Right kidney (tissue), 1 donor: ENCODE measurements at regions not wholly inside any gene's neighbourhood (a gene's known extent, or its start where the extent isn't known, plus 50 kb on each side); places are given as distances from the start of the nearest gene placed in this dataset.
"Not testable (repeated sequence)": the region's sequence is repeated elsewhere in the genome, so short reads cannot be mapped to it uniquely, and the experiment has no call there.

Source experiments
- DNase-seq: peaks from one replicate; pipeline ENCODE4 v3.0.0-alpha.2; 2016

GRCh38 chr6:114888241-114888640, 545.4 kb upstream of the HS3ST5 start:
- DNase-seq = no peak

- DNase-seq = no peak
Measured at GRCh38 chr6:114886670-114887436, 544.0 kb upstream of the HS3ST5 start.

GRCh38 chr6:114879693-114880092, 536.9 kb upstream of the HS3ST5 start:
- DNase-seq = no peak

- no peak for DNase-seq
Measured at GRCh38 chr6:114878091-114878490, 535.3 kb upstream of the HS3ST5 start.

- DNase-seq = no peak
Measured at GRCh38 chr6:114874410-114874809, 531.6 kb upstream of the HS3ST5 start.

- not testable (repeated sequence) for DNase-seq
Measured at GRCh38 chr6:114865506-114865905, 522.7 kb upstream of the HS3ST5 start.

- DNase-seq = no peak
Measured at GRCh38 chr6:114863610-114864009, 520.8 kb upstream of the HS3ST5 start.

- DNase-seq = no peak
Measured at GRCh38 chr6:114862819-114863218, 520.0 kb upstream of the HS3ST5 start.

GRCh38 chr6:114862064-114862463, 519.2 kb upstream of the HS3ST5 start:
- no peak for DNase-seq

- no peak for DNase-seq
Measured at GRCh38 chr6:114844359-114844758, 501.5 kb upstream of the HS3ST5 start.

GRCh38 chr6:114839019-114839418, 496.2 kb upstream of the HS3ST5 start:
- no peak for DNase-seq

GRCh38 chr6:114833211-114833610, 490.4 kb upstream of the HS3ST5 start:
- DNase-seq = no peak

- no peak for DNase-seq
Measured at GRCh38 chr6:114830515-114830914, 487.7 kb upstream of the HS3ST5 start.

GRCh38 chr6:114827135-114827534, 484.3 kb upstream of the HS3ST5 start:
- DNase-seq = no peak

GRCh38 chr6:114824409-114824808, 481.6 kb upstream of the HS3ST5 start:
- DNase-seq = no peak

- no peak for DNase-seq
Measured at GRCh38 chr6:114816678-114817077, 473.9 kb upstream of the HS3ST5 start.

- no peak for DNase-seq
Measured at GRCh38 chr6:114810468-114810867, 467.6 kb upstream of the HS3ST5 start.

GRCh38 chr6:114805426-114805825, 462.6 kb upstream of the HS3ST5 start:
- not testable (repeated sequence) for DNase-seq

- DNase-seq = no peak
Measured at GRCh38 chr6:114796576-114796975, 453.8 kb upstream of the HS3ST5 start.

GRCh38 chr6:114793428-114793827, 450.6 kb upstream of the HS3ST5 start:
- DNase-seq = no peak

- DNase-seq = no peak
Measured at GRCh38 chr6:114785235-114786127, 442.7 kb upstream of the HS3ST5 start.

- DNase-seq = no peak
Measured at GRCh38 chr6:114783783-114784182, 441.0 kb upstream of the HS3ST5 start.

GRCh38 chr6:114783083-114783482, 440.3 kb upstream of the HS3ST5 start:
- DNase-seq = no peak

- no peak for DNase-seq
Measured at GRCh38 chr6:114764866-114765265, 422.0 kb upstream of the HS3ST5 start.
